Upper lobe of left lung (tissue), 6 donors: ENCODE measurements at regions not wholly inside any gene's neighbourhood (a gene's known extent, or its start where the extent isn't known, plus 50 kb on each side); places are given as distances from the start of the nearest gene placed in this dataset.

Source experiments
- ATAC-seq, 2 donors: fragments of 200-7000 bp; cut with Tn5 transposase; one replicate each; pipeline ENCODE4 v1.9.1; 2022; ENCODE audit warnings: mild to moderate bottlenecking in 2 of 2, moderate library complexity in 2 of 2; ENCODE audit not compliant: low FRiP score in 2 of 2
- DNase-seq, 2 donors: peaks; one replicate each; pipeline ENCODE4 v3.0.0-alpha.2; 2019 to 2020
- H3K27ac ChIP-seq, 4 donors: fragments of 200-600 bp; sonication (generic); one replicate each; pipeline ENCODE4 v1.5.1; 2016 to 2019
- H3K27me3 ChIP-seq, 4 donors: fragments of 200-600 bp; sonication (generic); one replicate each; pipeline ENCODE4 v1.5.1; 2017 to 2019
- H3K36me3 ChIP-seq, 4 donors: fragments of 200-600 bp; sonication (generic); one replicate each; pipeline ENCODE4 v1.5.1; 2016 to 2019
- H3K4me1 ChIP-seq, 4 donors: fragments of 200-600 bp; sonication (generic); one replicate each; pipeline ENCODE4 v1.5.1; 2018 to 2019
- H3K4me3 ChIP-seq, 4 donors: fragments of 200-600 bp; sonication (generic); one replicate each; pipeline ENCODE4 v1.5.1; 2017 to 2019; ENCODE audit warnings: mild to moderate bottlenecking in 2 of 4, moderate library complexity in 1 of 4
- H3K9me3 ChIP-seq, 4 donors: fragments of 200-600 bp; sonication (generic); one replicate each; pipeline ENCODE4 v1.5.1; 2018 to 2019
- EP300 ChIP-seq, 4 donors: sonication (generic); formaldehyde crosslinking; IDR thresholded peaks; one replicate each; pipeline ENCODE4 v1.5.1; 2017; ENCODE audit warnings: antibody characterized with exemption in 4 of 4, control low read depth in 2 of 4
- POLR2A ChIP-seq, 4 donors: fragments of 450-650 bp; IDR thresholded peaks; one replicate each; pipeline ENCODE4 v1.5.1; 2016 to 2017; ENCODE audit warnings: antibody characterized with exemption in 4 of 4, mild to moderate bottlenecking in 2 of 4
- POLR2AphosphoS5 ChIP-seq, 2 donors: sonication (generic); formaldehyde crosslinking; IDR thresholded peaks; one replicate each; pipeline ENCODE4 v1.5.1; 2017; ENCODE audit warnings: antibody characterized with exemption in 2 of 2
- WGBS, 2 donors: methylation state at CpG; one replicate each; pipeline ENCODE4 v1.1.5; 2017 to 2018; 5-methylcytosine and 5-hydroxymethylcytosine counted together
- TF ChIP-seq, protein P1 (sequence below), 6 experiments: fragments of 450-650 bp in 4 of 6; fragments of 200-600 bp in 2 of 6; sonication (generic) in 2 of 6; IDR thresholded peaks; one replicate each; pipeline ENCODE4 v1.5.1; 2016 to 2019; ENCODE audit warnings: antibody characterized with exemption in 6 of 6
- donor health status: DM: no; HTN: no; CAD: no; lungs with moderate emphysema.
- donor health status: DM: no; HTN: yes; CAD: no; lungs with severe emphysema.

DNA sequence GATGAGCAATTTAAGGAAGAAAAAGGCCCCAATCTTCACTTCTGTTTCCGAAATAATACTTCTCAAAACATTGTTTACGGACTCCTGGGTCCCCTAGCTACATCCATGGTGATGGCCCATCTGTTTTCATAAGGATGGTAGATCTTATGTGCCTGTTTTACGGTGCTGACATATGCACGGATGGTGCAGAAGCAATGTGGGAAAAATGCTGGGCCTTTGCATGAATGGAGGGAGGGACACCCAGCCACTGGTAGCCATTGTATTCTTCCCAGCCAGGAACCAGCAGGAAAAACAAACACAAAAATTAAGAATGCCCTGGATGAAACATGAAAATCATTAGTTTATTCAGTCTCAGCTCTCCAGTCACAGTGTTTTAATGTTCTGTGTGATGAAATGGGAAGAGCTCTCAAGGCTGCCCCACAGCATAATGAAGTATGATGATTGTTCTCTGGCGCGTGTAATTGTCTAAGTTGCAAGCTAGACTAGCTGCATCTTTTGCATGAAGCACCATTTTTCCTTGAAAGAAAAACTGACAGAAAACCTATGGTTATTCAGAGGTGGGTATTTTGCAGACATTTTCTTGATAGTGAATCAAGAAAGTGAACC, 1201.1 kb upstream of the SLC10A2 start:
- no peak overlapping the region for H3K4me3 ChIP-seq
- H3K4me1 ChIP-seq, result no peaks in the 10 kb centered on the region
- no peaks in the 10 kb centered on the region for H3K36me3 ChIP-seq
- no peaks in the 10 kb centered on the region for H3K27me3 ChIP-seq
- H3K9me3 ChIP-seq, result no peaks in the 10 kb centered on the region
- DNase-seq, result no peak
- H3K27ac ChIP-seq, result no peak overlapping the region
- no peak for TF ChIP-seq POLR2A (IDR thresholded peaks at IDR 0.05)
- no peak for TF ChIP-seq EP300 (IDR thresholded peaks at IDR 0.05)
- TF ChIP-seq, protein P1, sequence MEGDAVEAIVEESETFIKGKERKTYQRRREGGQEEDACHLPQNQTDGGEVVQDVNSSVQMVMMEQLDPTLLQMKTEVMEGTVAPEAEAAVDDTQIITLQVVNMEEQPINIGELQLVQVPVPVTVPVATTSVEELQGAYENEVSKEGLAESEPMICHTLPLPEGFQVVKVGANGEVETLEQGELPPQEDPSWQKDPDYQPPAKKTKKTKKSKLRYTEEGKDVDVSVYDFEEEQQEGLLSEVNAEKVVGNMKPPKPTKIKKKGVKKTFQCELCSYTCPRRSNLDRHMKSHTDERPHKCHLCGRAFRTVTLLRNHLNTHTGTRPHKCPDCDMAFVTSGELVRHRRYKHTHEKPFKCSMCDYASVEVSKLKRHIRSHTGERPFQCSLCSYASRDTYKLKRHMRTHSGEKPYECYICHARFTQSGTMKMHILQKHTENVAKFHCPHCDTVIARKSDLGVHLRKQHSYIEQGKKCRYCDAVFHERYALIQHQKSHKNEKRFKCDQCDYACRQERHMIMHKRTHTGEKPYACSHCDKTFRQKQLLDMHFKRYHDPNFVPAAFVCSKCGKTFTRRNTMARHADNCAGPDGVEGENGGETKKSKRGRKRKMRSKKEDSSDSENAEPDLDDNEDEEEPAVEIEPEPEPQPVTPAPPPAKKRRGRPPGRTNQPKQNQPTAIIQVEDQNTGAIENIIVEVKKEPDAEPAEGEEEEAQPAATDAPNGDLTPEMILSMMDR (IDR thresholded peaks at IDR 0.05), result no peak
- TF ChIP-seq POLR2AphosphoS5 (IDR thresholded peaks at IDR 0.05), result no peak
- ATAC-seq, result no peak
- WGBS, 2 donors, result 88 to 90% methylated on average over 6 of the region's 6 CpGs

DNA sequence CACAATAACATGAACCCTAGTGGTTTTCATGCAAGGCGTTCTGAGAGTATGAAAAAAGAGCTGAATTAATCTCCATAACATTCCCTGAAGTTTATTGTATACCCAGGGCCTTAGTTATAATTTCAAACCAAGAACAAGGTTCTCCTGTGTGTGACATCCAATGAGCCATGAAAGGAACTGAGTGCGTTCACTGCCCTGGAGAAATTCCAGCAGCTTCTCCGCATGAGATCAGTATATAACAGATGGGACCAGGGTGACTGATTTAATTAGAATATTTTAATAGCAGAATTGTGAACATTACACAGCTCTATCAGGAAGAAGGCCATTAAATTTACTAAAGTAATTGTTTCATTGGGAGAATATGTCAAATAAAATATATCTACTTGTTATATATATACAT, 1190.5 kb upstream of the SLC10A2 start:
- Histone ChIP-seq H3K4me1 (no peaks in the 10 kb centered on the region), H3K36me3 (no peaks in the 10 kb centered on the region), H3K27me3 (no peaks in the 10 kb centered on the region), H3K9me3 (no peaks in the 10 kb centered on the region), H3K4me3 (no peak overlapping the region), H3K27ac (no peak overlapping the region)
- no peak for DNase-seq
- TF ChIP-seq EP300 (IDR thresholded peaks at IDR 0.05), result no peak
- TF ChIP-seq, protein P1 (IDR thresholded peaks at IDR 0.05), result no peak
- TF ChIP-seq POLR2AphosphoS5 (IDR thresholded peaks at IDR 0.05), result no peak
- TF ChIP-seq POLR2A (IDR thresholded peaks at IDR 0.05), result no peak
- no peak for ATAC-seq
- 89% methylated on average over 3 of the region's 3 CpGs for WGBS, 2 donors

- ATAC-seq (no peak), DNase-seq (no peak)
- TF ChIP-seq, protein P1 (IDR thresholded peaks at IDR 0.05), result no peak
- TF ChIP-seq POLR2A (IDR thresholded peaks at IDR 0.05), result no peak
- TF ChIP-seq EP300 (IDR thresholded peaks at IDR 0.05), result no peak
- TF ChIP-seq POLR2AphosphoS5 (IDR thresholded peaks at IDR 0.05), result no peak
- no peak overlapping the region for H3K27ac ChIP-seq
- H3K36me3 ChIP-seq, result no peaks in the 10 kb centered on the region
- WGBS, 2 donors, result 47 to 51% methylated on average over 5 of the region's 5 CpGs
- no peaks in the 10 kb centered on the region for H3K27me3 ChIP-seq
- no peak overlapping the region for H3K4me3 ChIP-seq
- H3K4me1 ChIP-seq, result no peaks in the 10 kb centered on the region
- no peaks in the 10 kb centered on the region for H3K9me3 ChIP-seq
Observed at GRCh38 chr13:104253063-104253680, 1187.0 kb upstream of the SLC10A2 start.

DNA sequence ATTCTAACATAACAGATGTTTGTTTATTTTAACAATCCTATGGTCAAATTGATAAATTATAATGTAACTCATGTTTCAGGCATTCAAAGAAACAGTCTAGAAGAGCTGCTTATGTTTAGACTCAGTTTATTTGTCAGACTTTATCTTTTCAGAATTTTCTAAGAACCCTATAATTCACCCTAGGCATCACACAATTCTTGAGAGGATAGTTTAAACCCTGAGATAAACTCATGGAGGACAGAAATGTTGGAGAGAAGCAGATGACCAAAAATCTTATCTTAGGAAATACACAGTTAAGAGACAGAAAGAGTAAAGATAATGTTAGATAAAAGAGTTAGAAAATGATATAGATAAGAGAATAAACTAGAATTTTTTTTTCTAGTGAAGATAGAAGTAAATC, 1185.7 kb upstream of the SLC10A2 start:
- Histone ChIP-seq H3K36me3 (no peaks in the 10 kb centered on the region), H3K4me1 (no peaks in the 10 kb centered on the region), H3K4me3 (no peak overlapping the region), H3K9me3 (no peaks in the 10 kb centered on the region), H3K27ac (no peak overlapping the region), H3K27me3 (no peaks in the 10 kb centered on the region)
- no peak for DNase-seq
- no peak for ATAC-seq
- no peak for TF ChIP-seq EP300 (IDR thresholded peaks at IDR 0.05)

DNA sequence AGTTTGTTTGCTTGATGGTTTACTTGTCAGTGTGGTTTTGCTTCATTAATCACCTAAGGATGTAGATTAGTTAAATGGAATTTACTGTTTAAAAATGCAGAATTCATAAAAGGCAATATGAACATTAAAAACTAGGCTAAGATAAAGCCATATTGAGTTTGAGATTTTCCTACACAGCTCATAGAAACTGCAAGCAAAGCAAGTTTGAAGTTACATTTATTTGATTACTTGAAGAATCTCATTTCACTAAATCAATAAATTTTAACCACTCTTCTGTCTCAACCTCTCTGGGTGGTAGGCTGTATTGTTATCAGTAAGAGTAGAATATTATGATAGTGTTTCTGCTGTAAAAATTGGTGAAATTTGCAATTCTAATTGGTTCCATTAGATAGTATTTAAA, 1180.7 kb upstream of the SLC10A2 start:
- ATAC-seq, result no peak
- Histone ChIP-seq H3K27me3 (no peaks in the 10 kb centered on the region), H3K9me3 (no peaks in the 10 kb centered on the region), H3K4me1 (no peaks in the 10 kb centered on the region), H3K36me3 (no peaks in the 10 kb centered on the region), H3K27ac (no peak overlapping the region), H3K4me3 (no peak overlapping the region)
- TF ChIP-seq EP300 (IDR thresholded peaks at IDR 0.05), result no peak
- no peak for TF ChIP-seq POLR2AphosphoS5 (IDR thresholded peaks at IDR 0.05)
- TF ChIP-seq, protein P1 (IDR thresholded peaks at IDR 0.05), result no peak
- TF ChIP-seq POLR2A (IDR thresholded peaks at IDR 0.05), result no peak
- no peak for DNase-seq
